ENCODE measurements at regions not wholly inside any gene's neighbourhood (a gene's known extent, or its start where the extent isn't known, plus 50 kb on each side); places are given as distances from the start of the nearest gene placed in this dataset.

DNA sequence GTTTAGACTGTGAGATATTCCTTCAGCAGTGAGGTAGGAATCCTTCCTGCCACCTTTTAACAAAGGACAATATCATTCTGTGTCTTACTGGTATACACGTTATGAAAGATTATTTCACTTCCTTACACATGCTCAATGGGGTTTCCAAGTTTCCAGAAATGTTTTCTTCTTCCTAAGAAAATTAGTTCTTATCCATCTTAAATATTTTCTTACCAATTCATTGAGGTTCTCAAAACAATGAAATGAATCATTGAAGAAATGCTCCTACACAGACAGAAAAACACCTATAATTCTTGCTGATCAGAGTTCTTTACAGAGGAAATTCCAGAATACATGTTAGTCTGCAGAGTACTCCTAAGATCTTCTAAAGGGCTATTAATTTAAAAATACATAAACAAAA, 51.4 kb upstream of the SEC61G start:
- no peak for DNase-seq

DNA sequence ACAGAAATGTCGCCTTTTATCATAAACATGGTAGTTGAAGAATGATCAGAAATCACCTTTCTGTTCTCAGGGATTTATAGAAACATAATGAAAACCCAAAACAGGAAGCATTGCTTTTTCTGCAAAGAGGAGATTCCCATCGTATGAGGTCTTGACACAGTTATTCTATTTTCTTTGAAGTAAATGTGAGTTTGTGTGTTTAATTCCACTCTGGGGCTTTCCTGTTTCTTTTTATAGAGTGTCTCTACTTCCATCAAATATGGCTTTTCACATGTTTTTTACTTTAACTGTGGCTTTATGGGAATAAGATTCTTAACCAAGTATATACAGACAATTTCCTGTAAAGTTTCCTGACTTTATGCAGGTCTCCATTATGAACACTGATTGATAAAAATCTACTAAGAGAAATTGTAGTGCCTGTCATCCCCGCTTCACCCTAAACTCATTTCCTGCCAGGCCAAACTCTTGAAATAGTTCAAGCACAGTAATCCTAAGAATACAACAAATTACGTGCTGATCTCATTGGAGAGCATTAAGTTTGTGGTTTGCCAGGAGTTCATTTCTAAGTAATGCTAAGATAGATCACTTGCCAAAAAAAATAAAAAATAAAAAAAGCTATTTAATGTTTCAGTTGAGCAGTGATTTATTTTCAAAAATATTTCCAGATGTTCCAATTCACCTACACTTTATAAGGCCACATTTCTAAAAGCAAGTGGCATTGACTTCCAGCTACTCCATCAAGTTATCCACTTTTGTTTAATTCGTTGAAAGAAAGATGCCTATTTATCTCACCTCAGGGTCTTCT, 52.2 kb upstream of the SEC61G start:
- no peak for DNase-seq

DNA sequence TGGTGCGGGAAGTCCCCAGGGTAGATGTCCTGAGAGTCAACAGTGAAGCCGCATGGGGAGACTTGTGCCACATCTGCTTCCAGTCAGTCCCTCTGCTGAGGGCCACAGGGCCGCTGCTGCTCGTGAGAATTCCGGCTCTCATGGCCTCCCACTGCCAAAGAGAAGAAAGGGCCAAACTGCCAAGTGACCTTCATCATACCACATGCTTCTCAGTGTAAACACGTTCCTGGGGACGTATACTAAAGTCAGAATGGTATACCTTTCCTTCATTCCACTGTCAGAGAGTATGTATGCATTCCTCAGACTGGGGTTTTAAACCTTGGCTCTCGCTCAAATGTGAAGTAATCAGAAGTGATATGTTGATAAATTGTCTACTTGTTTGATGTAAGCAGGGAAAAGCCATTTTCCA, 52.8 kb upstream of the SEC61G start:
- DNase-seq = no peak

GRCh38 chr7:54812756-54813322, 53.8 kb upstream of the SEC61G start:
- DNase-seq = no peak

GRCh38 chr7:54813398-54813797, 54.4 kb upstream of the SEC61G start:
- no peak for DNase-seq

DNA sequence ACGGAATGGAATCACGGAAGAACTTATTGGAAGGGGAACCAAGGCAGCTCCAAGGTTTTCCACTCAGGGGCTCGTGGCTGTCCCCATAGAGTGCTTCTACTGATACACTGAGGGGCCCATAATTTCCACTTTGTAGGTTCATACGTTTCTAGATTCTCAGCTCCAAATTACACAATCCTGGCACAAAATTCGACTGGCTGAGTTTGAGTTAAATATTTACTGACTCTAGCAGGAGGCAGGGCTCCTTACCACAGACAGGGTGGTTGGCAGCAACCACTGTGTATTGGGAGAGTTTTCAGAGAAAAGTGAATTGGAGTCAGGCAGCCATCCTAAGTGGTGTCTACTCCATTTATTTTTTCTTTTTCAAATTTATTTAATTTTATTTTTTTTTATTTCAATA, 55.4 kb upstream of the SEC61G start:
- no peak for DNase-seq

GRCh38 chr7:54817152-54817551, 58.1 kb upstream of the SEC61G start:
- DNase-seq = no peak

- no peak for DNase-seq
Observed at GRCh38 chr7:54823776-54824175, 64.8 kb upstream of the SEC61G start.

GRCh38 chr7:54824655-54825054, 65.6 kb upstream of the SEC61G start:
- no peak for DNase-seq

- no peak for DNase-seq
Observed at GRCh38 chr7:54825368-54825767, 66.4 kb upstream of the SEC61G start.

DNA sequence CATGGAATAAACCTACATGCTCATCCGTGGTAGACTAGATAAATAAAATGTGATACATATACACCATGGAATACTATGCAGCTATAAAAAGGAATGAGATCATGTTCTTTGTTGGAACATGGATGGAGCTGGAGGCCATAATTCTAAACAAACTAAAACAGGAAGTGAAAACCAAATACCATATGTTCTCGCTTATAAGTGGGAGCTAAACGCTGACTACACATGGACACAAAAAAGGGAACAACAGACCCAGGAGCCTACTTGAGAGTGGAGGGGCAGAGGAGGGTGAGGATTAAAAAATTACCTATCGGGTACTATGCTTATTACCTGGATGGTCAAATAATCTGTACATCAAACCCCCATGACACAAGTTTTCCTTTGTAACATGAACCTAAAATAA, 68.7 kb upstream of the SEC61G start:
- no peak for DNase-seq

DNA sequence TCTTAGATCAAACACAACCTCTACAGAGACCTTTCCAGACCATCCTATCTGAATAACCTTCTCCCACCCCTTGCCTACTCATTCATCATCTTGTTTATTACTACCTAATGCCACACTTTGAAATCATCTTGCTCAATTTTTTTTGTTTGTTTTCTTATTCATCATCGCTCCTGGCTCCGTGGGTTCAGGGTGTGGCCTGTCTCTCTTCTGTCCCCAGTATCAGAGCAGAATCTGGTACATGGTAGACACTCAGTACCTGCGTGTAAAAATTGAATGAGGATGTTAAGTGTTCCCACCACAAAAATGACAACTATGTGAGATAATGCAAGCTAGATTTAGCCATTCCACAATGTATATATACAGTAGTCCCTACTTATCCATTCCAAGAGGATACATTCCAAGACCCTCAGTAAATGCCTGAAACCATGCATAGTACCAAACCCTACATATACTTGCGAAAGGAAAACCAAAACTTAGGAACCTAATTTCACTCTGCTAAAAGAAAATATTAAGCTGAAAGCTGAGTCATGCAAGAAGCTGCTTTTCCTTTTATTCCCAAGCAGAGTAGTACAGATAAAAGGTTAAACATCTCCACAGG, 72.1 kb upstream of the SEC61G start:
- DNase-seq = no peak

- DNase-seq = no peak
Observed at GRCh38 chr7:54831644-54832095, 72.7 kb upstream of the SEC61G start.

DNA sequence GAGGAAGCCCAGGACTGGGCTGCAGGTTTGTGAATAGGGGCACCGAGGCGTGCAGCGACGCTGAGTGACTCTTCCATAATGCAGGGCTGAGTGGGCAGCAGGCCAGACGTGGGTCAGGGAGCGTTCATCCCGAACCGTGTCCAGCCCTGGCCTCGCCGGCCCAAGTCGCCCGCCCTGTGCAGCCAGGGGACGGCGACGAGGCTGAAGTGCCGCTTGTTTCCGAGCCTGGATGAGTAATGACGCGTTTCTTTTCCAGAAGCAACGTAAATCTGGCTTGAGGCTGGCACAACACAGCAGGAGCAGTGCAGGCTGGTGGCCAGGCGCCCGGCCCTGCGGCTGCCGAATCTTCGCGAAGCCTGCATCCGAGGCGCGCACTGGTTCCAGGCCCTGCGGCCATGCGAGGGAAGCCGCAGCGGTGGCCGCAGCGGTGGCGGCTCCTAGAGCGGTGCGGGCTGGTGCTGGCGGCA, 74.0 kb upstream of the SEC61G start:
- DNase-seq = no peak

- no peak for DNase-seq
Observed at GRCh38 chr7:54837168-54837567, 78.2 kb upstream of the SEC61G start.

DNA sequence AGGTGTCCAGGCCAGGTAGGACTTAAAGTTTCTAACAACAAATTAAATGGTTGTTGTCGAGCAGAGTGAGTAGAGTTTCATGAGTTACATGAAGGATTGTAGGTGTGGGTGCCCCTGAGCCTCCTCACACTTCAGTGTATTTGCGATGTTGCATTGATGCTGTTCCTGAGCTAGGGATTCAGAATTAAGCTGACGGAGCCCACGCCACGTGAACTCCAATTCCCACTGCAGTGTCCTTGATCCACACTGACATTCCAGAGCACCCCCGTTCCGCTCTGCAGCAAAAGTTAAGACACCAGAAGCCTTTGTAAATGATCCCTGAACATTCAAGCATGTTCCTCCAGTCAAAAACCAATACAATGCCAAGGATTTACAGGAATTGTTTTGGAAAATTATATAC, 78.8 kb upstream of the SEC61G start:
- no peak for DNase-seq

- DNase-seq = no peak
Observed at GRCh38 chr7:54838175-54838910, 79.3 kb upstream of the SEC61G start.

DNA sequence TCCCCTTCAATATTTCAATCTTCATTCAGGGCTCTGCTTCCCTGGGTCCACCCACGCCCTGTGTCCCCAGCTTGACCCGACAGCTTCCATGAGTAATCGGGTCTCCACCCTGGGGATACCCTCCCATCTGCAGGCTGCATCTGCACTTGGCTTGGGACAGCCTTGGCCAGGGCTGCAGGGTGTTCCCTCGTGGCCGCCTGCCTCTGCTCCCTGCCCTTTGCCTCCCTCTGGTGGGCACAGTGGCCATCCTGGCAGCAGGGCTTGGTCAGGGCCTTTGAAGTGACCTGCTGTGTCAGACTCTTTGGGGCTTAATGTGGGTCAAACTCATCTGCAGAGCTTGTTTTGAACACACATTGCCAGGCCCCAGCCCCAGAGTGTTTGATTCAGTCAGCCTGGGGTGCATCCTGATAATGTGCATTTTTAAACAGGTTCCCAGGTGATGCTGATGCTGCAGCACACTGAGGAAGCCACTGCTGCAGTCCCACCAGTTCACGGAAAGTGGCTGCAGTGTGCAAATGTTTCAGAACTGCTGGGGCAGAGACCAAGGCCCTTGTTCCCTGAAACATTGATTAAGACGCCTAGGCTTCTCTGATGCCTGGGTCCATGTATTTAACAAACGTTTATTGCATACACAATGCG, 80.7 kb upstream of the SEC61G start:
- peak; percentile 74 for DNase-seq

DNA sequence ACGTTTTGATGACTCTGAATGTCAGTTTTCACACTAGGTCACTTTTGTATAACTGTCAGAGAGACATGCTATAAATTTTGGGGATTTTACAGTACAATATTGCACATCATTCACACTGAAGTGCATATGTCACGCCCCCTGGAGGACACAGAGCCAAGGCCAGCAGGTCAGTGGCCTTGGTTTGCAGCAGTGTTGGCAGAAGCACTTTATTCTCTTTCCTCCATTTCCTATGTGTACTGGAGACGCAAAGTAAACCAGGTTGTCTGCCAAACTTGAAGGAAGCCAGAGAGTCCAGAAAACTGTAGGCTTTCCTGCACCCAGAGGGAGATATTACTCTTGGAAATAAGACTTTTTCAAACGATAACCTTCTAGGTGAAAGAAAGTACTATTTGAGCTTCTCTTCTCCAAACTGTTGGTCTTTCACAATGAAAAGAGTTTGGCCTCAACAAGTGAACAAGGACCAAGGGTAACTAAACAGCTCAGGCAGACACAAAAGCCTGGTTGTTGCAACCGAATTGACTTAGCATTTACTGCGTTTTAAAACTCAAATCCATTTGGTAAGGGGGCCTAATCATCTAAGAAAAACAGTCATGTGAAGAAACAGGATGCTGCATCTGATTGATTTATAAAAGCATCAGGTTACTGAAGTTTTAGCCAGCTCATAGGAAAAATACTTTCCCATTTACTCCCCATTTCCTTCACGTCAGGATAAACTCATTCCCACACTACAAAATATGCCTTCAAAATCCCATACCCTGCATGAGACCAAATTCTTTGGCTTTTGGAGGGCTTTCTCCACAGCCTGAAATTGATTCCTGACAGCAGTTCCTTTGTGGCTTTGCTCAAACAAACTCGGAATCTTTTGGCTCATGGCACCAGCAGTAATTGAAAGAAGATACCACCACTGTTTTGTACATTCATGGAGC, 83.0 kb upstream of the SEC61G start:
- DNase-seq = no peak

DNA sequence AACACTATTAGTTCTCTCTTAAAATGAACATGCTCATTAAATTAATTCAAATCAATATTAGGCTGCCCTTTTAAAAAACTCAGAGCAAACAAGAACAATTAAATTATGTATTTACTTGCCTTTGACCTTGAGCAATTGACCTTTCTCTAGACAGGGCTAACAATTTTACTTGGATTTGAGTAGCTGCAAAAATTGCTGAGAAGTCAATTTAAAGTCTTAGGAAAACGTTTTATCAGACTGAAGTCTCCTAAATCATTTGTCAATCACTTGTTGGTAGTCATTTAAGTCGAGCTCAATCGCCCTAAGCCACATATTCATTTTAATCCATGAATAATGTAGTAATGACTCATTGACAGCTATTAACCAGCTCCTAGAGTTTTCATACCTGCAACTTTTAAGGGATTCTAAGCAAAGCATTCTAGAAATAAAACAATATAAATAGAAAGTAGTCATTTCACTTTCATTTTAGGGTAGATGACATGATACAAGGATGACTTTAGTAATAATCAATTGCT, 84.9 kb upstream of the SEC61G start:
- DNase-seq = no peak

DNA sequence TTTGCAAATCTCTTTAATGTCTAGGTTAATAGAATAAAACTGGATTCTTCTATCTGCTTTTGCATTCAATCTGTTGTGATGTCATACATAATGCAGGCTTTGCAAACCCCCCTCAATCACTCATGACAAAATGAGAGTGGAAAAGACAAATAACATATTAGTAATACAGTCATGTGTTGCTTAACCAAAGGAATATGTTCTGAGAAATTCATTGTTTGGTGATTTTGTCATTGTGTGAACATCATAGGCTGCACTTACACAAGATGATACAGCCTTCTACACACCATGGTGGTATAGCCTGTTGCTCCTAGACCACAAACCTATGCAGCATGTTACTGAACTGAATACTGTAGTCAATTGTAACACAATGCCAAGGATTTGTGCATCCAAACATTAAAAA, 87.3 kb upstream of the SEC61G start:
- DNase-seq = no peak

GRCh38 chr7:54847921-54848320, 88.9 kb upstream of the SEC61G start:
- DNase-seq = no peak
